HG03520 (cell line): ENCODE measurements at regions not wholly inside any gene's neighbourhood (a gene's known extent, or its start where the extent isn't known, plus 50 kb on each side); places are given as distances from the start of the nearest gene placed in this dataset.

Experiments used
- ATAC-seq: cut with Tn5 transposase; IDR thresholded peaks from one replicate; pipeline ENCODE4 v1.9.1; 2021; ENCODE audit warnings: mild to moderate bottlenecking, moderate library complexity; ENCODE audit not compliant: unreplicated experiment

GRCh38 chr18:66676699-66677098 lies 72.8 kb upstream of the CDH19 start:
- ATAC-seq = no peak

GRCh38 chr18:66674286-66674685 lies 70.4 kb upstream of the CDH19 start:
- ATAC-seq = no peak

- ATAC-seq = no peak
Measured at GRCh38 chr18:66668706-66669105, 64.8 kb upstream of the CDH19 start.

- ATAC-seq = no peak
Measured at GRCh38 chr18:66662632-66663031, 58.7 kb upstream of the CDH19 start.

GRCh38 chr18:66655407-66655806 lies 51.5 kb upstream of the CDH19 start:
- ATAC-seq = no peak
